H9 (cell line): ENCODE measurements at regions not wholly inside any gene's neighbourhood (a gene's known extent, or its start where the extent isn't known, plus 50 kb on each side); places are given as distances from the start of the nearest gene placed in this dataset.

Source experiments
- DNase-seq: peaks from one replicate; pipeline ENCODE4 v3.0.0-alpha.2; 2017
- H2AFZ ChIP-seq: one replicate; pipeline ENCODE4 v1.6.1; 2013; ENCODE audit warnings: mild to moderate bottlenecking, low read length, control low read depth, moderate library complexity
- H2AK5ac ChIP-seq: 2 replicates; pipeline ENCODE4 v1.6.1; 2013; ENCODE audit warnings: low read length, control low read depth, mixed read lengths; ENCODE audit not compliant: insufficient read length
- H2BK120ac ChIP-seq: one replicate; pipeline ENCODE4 v1.6.1; 2013; ENCODE audit warnings: low read depth, mild to moderate bottlenecking, low read length, control low read depth, inconsistent platforms; ENCODE audit not compliant: poor library complexity, severe bottlenecking
- H2BK12ac ChIP-seq: 2 replicates; pipeline ENCODE4 v1.6.1; 2013; ENCODE audit warnings: low read length, control low read depth, mixed read lengths, low read depth; ENCODE audit not compliant: insufficient read length
- H2BK15ac ChIP-seq: 2 replicates; pipeline ENCODE4 v1.6.1; 2013; ENCODE audit warnings: low read depth, low read length, control low read depth
- H2BK20ac ChIP-seq: one replicate; pipeline ENCODE4 v1.6.1; 2013; ENCODE audit warnings: low read depth, mild to moderate bottlenecking, low read length, control low read depth, inconsistent platforms; ENCODE audit not compliant: poor library complexity, severe bottlenecking
- H2BK5ac ChIP-seq: 2 replicates; pipeline ENCODE4 v1.6.1; 2013; ENCODE audit warnings: low read length, control low read depth, mixed read lengths; ENCODE audit not compliant: insufficient read length
- H3K14ac ChIP-seq: 2 replicates; pipeline ENCODE4 v1.6.1; 2013; ENCODE audit warnings: low read length, control low read depth; ENCODE audit not compliant: insufficient read depth
- H3K18ac ChIP-seq: 2 replicates; pipeline ENCODE4 v1.6.1; 2013; ENCODE audit warnings: low read depth, mild to moderate bottlenecking, mixed read lengths, low read length, control low read depth; ENCODE audit not compliant: insufficient read length
- H3K23ac ChIP-seq: 2 replicates; pipeline ENCODE4 v1.6.1; 2013; ENCODE audit warnings: low read length, control low read depth, mixed read lengths, low read depth; ENCODE audit not compliant: insufficient read length
- H3K23me2 ChIP-seq: 2 replicates; pipeline ENCODE4 v1.6.1; 2013; ENCODE audit warnings: low read depth, mild to moderate bottlenecking, mixed read lengths, low read length, control low read depth; ENCODE audit not compliant: insufficient read length, poor library complexity, severe bottlenecking
- H3K27ac ChIP-seq: 2 replicates; pipeline ENCODE4 v1.5.1; 2013; ENCODE audit warnings: low read length, control low read depth, mixed read lengths, low read depth; ENCODE audit not compliant: insufficient read length
- H3K27me3 ChIP-seq: 2 replicates; pipeline ENCODE4 v1.6.1; 2013; ENCODE audit warnings: low read length, control low read depth, inconsistent platforms; ENCODE audit not compliant: insufficient read depth
- H3K4ac ChIP-seq: 2 replicates; pipeline ENCODE4 v1.6.1; 2013; ENCODE audit warnings: low read depth, mild to moderate bottlenecking, control low read depth, inconsistent platforms, low read length, moderate library complexity
- H3K4me1 ChIP-seq: 2 replicates; pipeline ENCODE4 v1.6.1; 2013; ENCODE audit warnings: low read length, control low read depth, inconsistent platforms; ENCODE audit not compliant: insufficient read depth
- H3K4me2 ChIP-seq: 2 replicates; pipeline ENCODE4 v1.6.1; 2013; ENCODE audit warnings: low read length, control low read depth, mixed read lengths; ENCODE audit not compliant: insufficient read length, insufficient read depth
- H3K56ac ChIP-seq: 2 replicates; pipeline ENCODE4 v1.6.1; 2013; ENCODE audit warnings: low read depth, mild to moderate bottlenecking, mixed read lengths, low read length, control low read depth; ENCODE audit not compliant: insufficient read length
- H3K79me1 ChIP-seq: 2 replicates; pipeline ENCODE4 v1.6.1; 2013; ENCODE audit warnings: low read depth, mild to moderate bottlenecking, moderate library complexity, low read length, control low read depth, inconsistent platforms; ENCODE audit not compliant: insufficient read depth, poor library complexity, severe bottlenecking
- H3K79me2 ChIP-seq: 2 replicates; pipeline ENCODE4 v1.6.1; 2013; ENCODE audit warnings: low read length, control low read depth, inconsistent platforms; ENCODE audit not compliant: insufficient read depth
- H3K9ac ChIP-seq: 2 replicates; pipeline ENCODE4 v1.6.1; 2013; ENCODE audit warnings: low read length, control low read depth, mixed read lengths; ENCODE audit not compliant: insufficient read length; ENCODE audit errors: extremely low read depth
- H3K9me3 ChIP-seq: one replicate; pipeline ENCODE4 v1.6.1; 2013; ENCODE audit warnings: low read depth, low read length, inconsistent platforms; ENCODE audit not compliant: control insufficient read depth
- H3T11ph ChIP-seq: one replicate; pipeline ENCODE4 v1.6.1; 2013; ENCODE audit warnings: mild to moderate bottlenecking, low read length, control low read depth, inconsistent platforms
- H4K20me1 ChIP-seq: one replicate; pipeline ENCODE4 v1.6.1; 2013; ENCODE audit not compliant: control insufficient read depth, insufficient read length, insufficient read depth
- H4K5ac ChIP-seq: 2 replicates; pipeline ENCODE4 v1.6.1; 2013; ENCODE audit warnings: low read depth, mild to moderate bottlenecking, mixed read lengths, low read length, control low read depth; ENCODE audit not compliant: insufficient read length
- H4K8ac ChIP-seq: replicated peaks from 2 replicates; pipeline ENCODE4 v1.6.1; 2013; ENCODE audit warnings: low read length, control low read depth, mixed read lengths, low read depth; ENCODE audit not compliant: insufficient read length
- H4K91ac ChIP-seq: 2 replicates; pipeline ENCODE4 v1.6.1; 2013; ENCODE audit warnings: low read depth, mild to moderate bottlenecking, moderate library complexity, mixed read lengths, low read length, control low read depth; ENCODE audit not compliant: insufficient read length
- H3K27ac Mint-ChIP-seq, 3 experiments: 2 replicates in 2 of 3; 3 replicates in 1 of 3; pipeline ENCODE4 v1.8.0; 2020 to 2021; ENCODE audit warnings: mixed read lengths in 3 of 3, mild to moderate bottlenecking in 1 of 3, moderate library complexity in 1 of 3
- H3K27me3 Mint-ChIP-seq: 2 replicates; pipeline ENCODE4 v1.8.0; 2021; ENCODE audit warnings: low read depth, mild to moderate bottlenecking, moderate library complexity, mixed read lengths
- H3K36me3 Mint-ChIP-seq, 3 experiments: 2 replicates in 2 of 3; 3 replicates in 1 of 3; pipeline ENCODE4 v1.8.0; 2020 to 2021; ENCODE audit warnings: low read depth in 3 of 3, mixed read lengths in 3 of 3; ENCODE audit not compliant: insufficient read depth in 1 of 3
- H3K4me1 Mint-ChIP-seq, 2 experiments: 2 replicates each; pipeline ENCODE4 v1.8.0; 2020; ENCODE audit warnings: mixed read lengths in 2 of 2
- H3K4me3 Mint-ChIP-seq, 2 experiments: 2 replicates in 1 of 2; 3 replicates in 1 of 2; pipeline ENCODE4 v1.8.0; 2020 to 2021; ENCODE audit warnings: mild to moderate bottlenecking in 2 of 2, mixed read lengths in 2 of 2, moderate library complexity in 1 of 2
- H3K9me3 Mint-ChIP-seq, 2 experiments: 2 replicates in 1 of 2; 3 replicates in 1 of 2; pipeline ENCODE4 v1.8.0; 2020; ENCODE audit warnings: mild to moderate bottlenecking in 2 of 2, mixed read lengths in 2 of 2, moderate library complexity in 1 of 2
- WGBS: extraction: QIAGEN DNeasy Blood & Tissue Kit; methylation state at CpG from one replicate; pipeline ENCODE4 v1.1.7; 2013; ENCODE audit warnings: missing lambda C conversion rate, low lambda C conversion rate, mixed read lengths; ENCODE audit not compliant: insufficient read length; ENCODE audit errors: extremely low coverage; 5-methylcytosine and 5-hydroxymethylcytosine counted together
- TF ChIP-seq, protein P1 (sequence below): fragments of 200-600 bp; sonication (generic); conservative IDR thresholded peaks from 3 replicates; pipeline ENCODE4 v1.8.0; 2021; ENCODE audit warnings: antibody characterized with exemption, mild to moderate bottlenecking

- no peak overlapping the region for H3K4me2 ChIP-seq
- no peaks in the 10 kb centered on the region for H3K27me3 ChIP-seq
- no peak overlapping the region for H2BK20ac ChIP-seq
- H3K56ac ChIP-seq: no peak overlapping the region
- H2BK120ac ChIP-seq: no peak overlapping the region
- peaks cover 0 to 3% of the 10 kb centered on the region in 2 experiments; a peak in 1 of 4 replicates for H3K4me1 Mint-ChIP-seq
- H3K23ac ChIP-seq: no peak overlapping the region
- H3K27ac ChIP-seq: no peak overlapping the region
- no peak overlapping the region for H3T11ph ChIP-seq
- no peaks in the 10 kb centered on the region; a peak in 1 of 5 replicates for H3K9me3 Mint-ChIP-seq
- DNase-seq: no peak
- no peak overlapping the region for H4K8ac ChIP-seq
- no peak overlapping the region for H3K18ac ChIP-seq
- no peaks in the 10 kb centered on the region for H3K36me3 Mint-ChIP-seq
- no peak overlapping the region for H2BK5ac ChIP-seq
- H4K20me1 ChIP-seq: no peaks in the 10 kb centered on the region
- H3K27ac Mint-ChIP-seq: no peak overlapping the region
- H3K79me1 ChIP-seq: no peaks in the 10 kb centered on the region
- no peak overlapping the region for H2AK5ac ChIP-seq
- no peak overlapping the region for H3K4me3 Mint-ChIP-seq
- H3K79me2 ChIP-seq: no peaks in the 10 kb centered on the region
- no peak overlapping the region for H3K4ac ChIP-seq
- no peak overlapping the region for H4K91ac ChIP-seq
- no peak overlapping the region for H2BK15ac ChIP-seq
- no peaks in the 10 kb centered on the region for H3K23me2 ChIP-seq
- no peak overlapping the region for H2AFZ ChIP-seq
- no peak overlapping the region for H2BK12ac ChIP-seq
- H3K14ac ChIP-seq: no peak overlapping the region
- H3K9me3 ChIP-seq: no peaks in the 10 kb centered on the region
- no peak overlapping the region for H3K9ac ChIP-seq
- H3K4me1 ChIP-seq: no peaks in the 10 kb centered on the region
- TF ChIP-seq, protein P1, sequence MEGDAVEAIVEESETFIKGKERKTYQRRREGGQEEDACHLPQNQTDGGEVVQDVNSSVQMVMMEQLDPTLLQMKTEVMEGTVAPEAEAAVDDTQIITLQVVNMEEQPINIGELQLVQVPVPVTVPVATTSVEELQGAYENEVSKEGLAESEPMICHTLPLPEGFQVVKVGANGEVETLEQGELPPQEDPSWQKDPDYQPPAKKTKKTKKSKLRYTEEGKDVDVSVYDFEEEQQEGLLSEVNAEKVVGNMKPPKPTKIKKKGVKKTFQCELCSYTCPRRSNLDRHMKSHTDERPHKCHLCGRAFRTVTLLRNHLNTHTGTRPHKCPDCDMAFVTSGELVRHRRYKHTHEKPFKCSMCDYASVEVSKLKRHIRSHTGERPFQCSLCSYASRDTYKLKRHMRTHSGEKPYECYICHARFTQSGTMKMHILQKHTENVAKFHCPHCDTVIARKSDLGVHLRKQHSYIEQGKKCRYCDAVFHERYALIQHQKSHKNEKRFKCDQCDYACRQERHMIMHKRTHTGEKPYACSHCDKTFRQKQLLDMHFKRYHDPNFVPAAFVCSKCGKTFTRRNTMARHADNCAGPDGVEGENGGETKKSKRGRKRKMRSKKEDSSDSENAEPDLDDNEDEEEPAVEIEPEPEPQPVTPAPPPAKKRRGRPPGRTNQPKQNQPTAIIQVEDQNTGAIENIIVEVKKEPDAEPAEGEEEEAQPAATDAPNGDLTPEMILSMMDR: no peak
- H3K27me3 Mint-ChIP-seq: peaks cover 38% of the 10 kb centered on the region
- no peak overlapping the region for H4K5ac ChIP-seq
- no CpG with 5 or more reads among the region's 3 CpGs for WGBS
These were observed 117.2 kb upstream of the TBCA start for GRCh38 chr5:77893225-77893860.
